ENCODE measurements at regions not wholly inside any gene's neighbourhood (a gene's known extent, or its start where the extent isn't known, plus 50 kb on each side); places are given as distances from the start of the nearest gene placed in this dataset.

- intact Hi-C loops (cut with DNase I; ENCODE audit: low total_unique reads): no loop called here
- Histone ChIP-seq H3K4me1 (no peaks in the 10 kb centered on the region), H3K27ac (no peak overlapping the region), H3K9me3 (no peaks in the 10 kb centered on the region), H3K27me3 (no peaks in the 10 kb centered on the region), H3K36me3 (ENCODE audit: low read depth, missing control alignments) (no peaks in the 10 kb centered on the region), H3K4me3 (no peak overlapping the region)
- TF ChIP-seq CTCF (IDR thresholded peaks at IDR 0.05) (peak in 2 of 3 experiments; percentile 22 to 59), POLR2A (IDR thresholded peaks at IDR 0.05) (no peak)
- WGBS, 2 donors: 51 to 57% methylated on average over 4 of the region's 4 CpGs
- peak; percentile 75 for DNase-seq
These were observed 113.5 kb upstream of the RPL38 start for GRCh38 chr17:74089869-74090464.

- Histone ChIP-seq H3K9me3 (no peaks in the 10 kb centered on the region), H3K27me3 (no peaks in the 10 kb centered on the region), H3K4me3 (no peak overlapping the region), H3K36me3 (ENCODE audit: low read depth, missing control alignments) (no peaks in the 10 kb centered on the region), H3K4me1 (no peaks in the 10 kb centered on the region), H3K27ac (no peak overlapping the region)
- TF ChIP-seq POLR2A (IDR thresholded peaks at IDR 0.05) (no peak), CTCF (IDR thresholded peaks at IDR 0.05) (no peak)
- no peak for DNase-seq
- intact Hi-C loops (cut with DNase I; ENCODE audit: low total_unique reads): no loop called here
These were observed 108.8 kb upstream of the RPL38 start for GRCh38 chr17:74094651-74095050.

GRCh38 chr17:74096456-74096855, 107.0 kb upstream of the RPL38 start:
- no peak for TF ChIP-seq CTCF (IDR thresholded peaks at IDR 0.05)
- no peak for TF ChIP-seq POLR2A (IDR thresholded peaks at IDR 0.05)
- no peaks in the 10 kb centered on the region for H3K36me3 ChIP-seq (ENCODE audit: low read depth, missing control alignments)
- H3K4me3 ChIP-seq: no peak overlapping the region
- H3K9me3 ChIP-seq: no peaks in the 10 kb centered on the region
- no peaks in the 10 kb centered on the region for H3K4me1 ChIP-seq
- H3K27me3 ChIP-seq: no peaks in the 10 kb centered on the region
- intact Hi-C loops (cut with DNase I; ENCODE audit: low total_unique reads): no loop called here
- no peak overlapping the region for H3K27ac ChIP-seq
- DNase-seq: no peak
- WGBS, 2 donors: 79 to 87% methylated on average over 5 of the region's 5 CpGs

GRCh38 chr17:74097450-74098135, 105.9 kb upstream of the RPL38 start:
- TF ChIP-seq CTCF (IDR thresholded peaks at IDR 0.05): no peak
- TF ChIP-seq POLR2A (IDR thresholded peaks at IDR 0.05): no peak
- 71 to 82% methylated on average over 12 to 14 of the region's 14 CpGs for WGBS, 2 donors
- no peak for DNase-seq
- H3K27ac ChIP-seq: no peak overlapping the region
- H3K4me1 ChIP-seq: no peaks in the 10 kb centered on the region
- no peaks in the 10 kb centered on the region for H3K36me3 ChIP-seq (ENCODE audit: low read depth, missing control alignments)
- no peaks in the 10 kb centered on the region for H3K9me3 ChIP-seq
- intact Hi-C loops (cut with DNase I; ENCODE audit: low total_unique reads): no loop called here
- H3K4me3 ChIP-seq: no peak overlapping the region
- H3K27me3 ChIP-seq: no peaks in the 10 kb centered on the region

Data from testis (tissue), 2 donors.